HEK293 (cell line): ENCODE measurements at regions not wholly inside any gene's neighbourhood (a gene's known extent, or its start where the extent isn't known, plus 50 kb on each side); places are given as distances from the start of the nearest gene placed in this dataset.

Experiments used
- CTCF ChIA-PET: fragments of 350-600 bp; formaldehyde crosslinking; extraction: SDS; loops from one replicate; lab custom pipeline; 2021; ENCODE audit warnings: antibody characterized with exemption; lab: Yijun Ruan, JAX
- POLR2A ChIA-PET: fragments of 300-600 bp; formaldehyde crosslinking; extraction: SDS; loops from one replicate; lab custom pipeline; 2020; ENCODE audit warnings: antibody characterized with exemption, inconsistent platforms; lab: Yijun Ruan, JAX
- H3K27ac ChIP-seq: fragments of 200-500 bp; sonication (Bioruptor generic); 2 replicates; pipeline ENCODE4 v1.5.1; 2014; ENCODE audit warnings: low read depth, low read length, control low read depth, inconsistent platforms; ENCODE audit errors: extremely low read depth
- H3K36me3 ChIP-seq, 2 experiments: fragments of 200-500 bp in 1 of 2; sonication (Bioruptor generic) in 1 of 2; 1 replicate in 1 of 2; 2 replicates in 1 of 2; pipeline ENCODE4 v1.5.1; 2014 to 2017; ENCODE audit warnings: inconsistent platforms in 2 of 2, low read length in 2 of 2; ENCODE audit not compliant: control insufficient read depth in 2 of 2, insufficient read depth in 1 of 2
- H3K4me1 ChIP-seq: fragments of 200-500 bp; sonication (Bioruptor generic); 2 replicates; pipeline ENCODE4 v1.5.1; 2014; ENCODE audit warnings: mild to moderate bottlenecking, low read length, inconsistent platforms; ENCODE audit not compliant: control insufficient read depth, insufficient read depth
- H3K4me3 ChIP-seq: 2 replicates; pipeline ENCODE4 v1.5.1; 2011; ENCODE audit warnings: low read depth, mild to moderate bottlenecking, control low read depth, low read length, moderate library complexity
- H3K9me3 ChIP-seq: fragments of 200-500 bp; sonication (Bioruptor generic); 2 replicates; pipeline ENCODE4 v1.5.1; 2014; ENCODE audit warnings: low read depth, low read length, inconsistent platforms; ENCODE audit not compliant: control insufficient read depth, insufficient read depth
- ATF2 ChIP-seq: fragments of 450-650 bp; formaldehyde crosslinking; IDR thresholded peaks from 2 replicates; pipeline ENCODE4 v1.5.1; 2016; ENCODE audit warnings: missing biosample characterization, missing genetic modification characterization, low read depth
- BCL11B ChIP-seq: fragments of 450-650 bp; formaldehyde crosslinking; IDR thresholded peaks from 2 replicates; pipeline ENCODE4 v1.5.1; 2016; ENCODE audit warnings: low read depth, missing biosample characterization, missing genetic modification characterization
- BCL6B ChIP-seq: fragments of 450-650 bp; formaldehyde crosslinking; IDR thresholded peaks from 2 replicates; pipeline ENCODE4 v1.5.1; 2017; ENCODE audit warnings: missing biosample characterization, missing genetic modification characterization
- HOXC10 ChIP-seq: sonication (generic); formaldehyde crosslinking; IDR thresholded peaks from 2 replicates; pipeline ENCODE4 v1.8.1; 2023; ENCODE audit warnings: mild to moderate bottlenecking, missing genetic modification reagents
- OSR2 ChIP-seq: fragments of 450-650 bp; formaldehyde crosslinking; IDR thresholded peaks from 2 replicates; pipeline ENCODE4 v1.5.1; 2016; ENCODE audit warnings: missing biosample characterization, missing genetic modification characterization
- PRDM2 ChIP-seq: fragments of 450-650 bp; formaldehyde crosslinking; IDR thresholded peaks from 2 replicates; pipeline ENCODE4 v1.5.1; 2016; ENCODE audit warnings: missing biosample characterization, missing genetic modification characterization, borderline replicate concordance
- SP7 ChIP-seq: fragments of 450-650 bp; formaldehyde crosslinking; IDR thresholded peaks from 2 replicates; pipeline ENCODE4 v1.5.1; 2016; ENCODE audit warnings: missing biosample characterization, missing genetic modification characterization
- ZNF37A ChIP-seq: fragments of 450-650 bp; IDR thresholded peaks from 2 replicates; pipeline ENCODE4 v1.5.1; 2018; ENCODE audit warnings: missing biosample characterization, missing genetic modification characterization
- ZNF416 ChIP-seq: fragments of 450-650 bp; formaldehyde crosslinking; IDR thresholded peaks from 2 replicates; pipeline ENCODE4 v1.5.1; 2016; ENCODE audit warnings: missing biosample characterization, missing genetic modification characterization
- ZNF433 ChIP-seq: fragments of 450-650 bp; formaldehyde crosslinking; IDR thresholded peaks from 2 replicates; pipeline ENCODE4 v1.5.1; 2016; ENCODE audit warnings: missing biosample characterization, missing genetic modification characterization, low read depth
- ZNF449 ChIP-seq: fragments of 450-650 bp; formaldehyde crosslinking; IDR thresholded peaks from 2 replicates; pipeline ENCODE4 v1.5.1; 2017; ENCODE audit warnings: missing biosample characterization, mild to moderate bottlenecking, missing genetic modification characterization, moderate library complexity
- ZNF530 ChIP-seq: fragments of 450-650 bp; formaldehyde crosslinking; IDR thresholded peaks from 2 replicates; pipeline ENCODE4 v1.5.1; 2016; ENCODE audit warnings: low read depth, missing biosample characterization, missing genetic modification characterization
- ZNF596 ChIP-seq: fragments of 450-650 bp; IDR thresholded peaks from 2 replicates; pipeline ENCODE4 v1.5.0; 2018; ENCODE audit warnings: missing biosample characterization, mild to moderate bottlenecking, missing genetic modification characterization, moderate library complexity
- ZNF621 ChIP-seq: fragments of 450-650 bp; formaldehyde crosslinking; IDR thresholded peaks from 2 replicates; pipeline ENCODE4 v1.5.1; 2017; ENCODE audit warnings: missing biosample characterization, missing genetic modification characterization
- ZNF639 ChIP-seq: fragments of 450-650 bp; formaldehyde crosslinking; IDR thresholded peaks from 2 replicates; pipeline ENCODE4 v1.5.1; 2016; ENCODE audit warnings: missing biosample characterization, missing genetic modification characterization

GRCh38 chr7:156004265-156005201 lies 192.3 kb upstream of the SHH start:
- POLR2A ChIA-PET: no interaction called here
- H3K36me3 ChIP-seq: no peaks in the 10 kb centered on the region
- no peak overlapping the region for H3K27ac ChIP-seq
- CTCF ChIA-PET: interaction anchor here (0.6 kb wide), 2 partner anchors 112 to 1153 kb away, joined by 3 read pairs; no protein-coding TSS in a partner anchor
- no peaks in the 10 kb centered on the region for H3K9me3 ChIP-seq
- no peak for TF ChIP-seq ZNF530 (tag by site-specific recombination)
- no peak for TF ChIP-seq ZNF449 (tag by site-specific recombination)
- H3K4me3 ChIP-seq: no peak overlapping the region
- no peaks in the 10 kb centered on the region for H3K4me1 ChIP-seq

GRCh38 chr7:156003220-156004162 lies 191.2 kb upstream of the SHH start:
- Histone ChIP-seq H3K4me3 (no peak overlapping the region), H3K27ac (no peak overlapping the region), H3K9me3 (no peaks in the 10 kb centered on the region), H3K36me3 (no peaks in the 10 kb centered on the region), H3K4me1 (no peaks in the 10 kb centered on the region)
- ChIA-PET CTCF (interaction anchor here (0.6 kb wide), 1 partner anchor 1154 kb away, joined by 3 read pairs; no protein-coding TSS in a partner anchor), POLR2A (no interaction called here)
- TF ChIP-seq ATF2 (no peak), ZNF37A (tag by site-specific recombination) (no peak), ZNF433 (tag by site-specific recombination) (no peak), BCL11B (tag by site-specific recombination) (no peak), OSR2 (tag by site-specific recombination) (no peak), ZNF621 (tag by site-specific recombination) (no peak), HOXC10 (no peak)

GRCh38 chr7:156002362-156003066 lies 190.3 kb upstream of the SHH start:
- POLR2A ChIA-PET: no interaction called here
- CTCF ChIA-PET: no interaction called here

More at GRCh38 chr7:156002362-156003066, 190.3 kb upstream of the SHH start:
- Histone ChIP-seq H3K27ac (no peak overlapping the region), H3K4me1 (no peaks in the 10 kb centered on the region), H3K36me3 (no peaks in the 10 kb centered on the region), H3K9me3 (no peaks in the 10 kb centered on the region), H3K4me3 (no peak overlapping the region)
- no peak for TF ChIP-seq SP7 (tag by site-specific recombination)
- TF ChIP-seq PRDM2 (tag by site-specific recombination): no peak
- TF ChIP-seq ZNF596 (tag by site-specific recombination): no peak
- TF ChIP-seq ZNF416 (tag by site-specific recombination): no peak
- TF ChIP-seq BCL6B (tag by site-specific recombination): no peak
- no peak for TF ChIP-seq ZNF639 (tag by site-specific recombination)
